ENCODE measurements at regions not wholly inside any gene's neighbourhood (a gene's known extent, or its start where the extent isn't known, plus 50 kb on each side); places are given as distances from the start of the nearest gene placed in this dataset.

DNA sequence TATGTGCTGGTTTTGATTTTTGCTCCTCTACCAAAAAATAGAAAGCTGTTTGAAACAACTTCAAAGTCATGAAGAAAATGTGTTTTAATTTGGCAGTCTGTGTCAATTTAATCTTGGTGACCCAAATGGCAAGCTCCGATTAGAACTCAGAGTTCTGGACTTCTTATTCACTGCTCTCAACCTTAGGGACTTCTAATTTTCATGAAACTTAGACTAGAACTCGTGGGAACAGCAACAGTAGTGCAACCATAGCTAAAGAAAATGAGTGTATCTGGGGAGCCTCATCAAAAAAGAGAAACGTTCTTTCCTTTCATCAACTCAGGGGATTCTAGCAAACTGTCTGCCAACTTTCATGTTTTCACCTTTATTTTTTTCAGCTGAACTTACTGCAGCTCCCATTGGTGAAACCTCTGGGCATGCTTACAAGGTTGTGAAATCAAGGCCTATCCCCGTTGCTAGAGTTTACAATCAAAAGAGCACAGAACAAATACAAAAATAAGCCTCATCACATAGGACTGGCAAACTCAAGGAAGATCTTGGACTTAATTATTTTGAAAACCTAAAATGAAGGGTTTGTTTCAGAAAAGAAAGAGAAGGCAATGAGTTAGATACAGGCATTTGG lies 114.0 kb upstream of the HSF2 start:
- no peak overlapping the region for H3K27ac Mint-ChIP-seq
- ATAC-seq (ENCODE audit: low read depth in 2 of 2): no peak
- Histone ChIP-seq H3K27ac (ENCODE audit: insufficient read depth, low read length, poor library complexity, severe bottlenecking) (no peak overlapping the region), H3K9me3 (ENCODE audit: control insufficient read depth in 2 of 2, low read length in 2 of 2) (no peaks in the 10 kb centered on the region), H3K4me3 (ENCODE audit: low read depth, low read length) (no peak overlapping the region), H3K4me1 (ENCODE audit: control insufficient read depth, insufficient read depth, low read length, poor library complexity, severe bottlenecking) (no peaks in the 10 kb centered on the region), H3K36me3 (ENCODE audit: control insufficient read depth, insufficient read depth, low read length) (no peaks in the 10 kb centered on the region), H3K27me3 (ENCODE audit: control insufficient read depth, insufficient read depth, low read length) (no peaks in the 10 kb centered on the region)
- H3K9me3 Mint-ChIP-seq: peaks cover 0 to 3% (median 0%) of the 10 kb centered on the region in 7 donors
- no peak for DNase-seq
- H3K36me3 Mint-ChIP-seq: no peaks in the 10 kb centered on the region
- H3K27me3 Mint-ChIP-seq: peaks cover 4% of the 10 kb centered on the region
- no peaks in the 10 kb centered on the region for H3K4me1 Mint-ChIP-seq
- H3K4me3 Mint-ChIP-seq: no peak overlapping the region

DNA sequence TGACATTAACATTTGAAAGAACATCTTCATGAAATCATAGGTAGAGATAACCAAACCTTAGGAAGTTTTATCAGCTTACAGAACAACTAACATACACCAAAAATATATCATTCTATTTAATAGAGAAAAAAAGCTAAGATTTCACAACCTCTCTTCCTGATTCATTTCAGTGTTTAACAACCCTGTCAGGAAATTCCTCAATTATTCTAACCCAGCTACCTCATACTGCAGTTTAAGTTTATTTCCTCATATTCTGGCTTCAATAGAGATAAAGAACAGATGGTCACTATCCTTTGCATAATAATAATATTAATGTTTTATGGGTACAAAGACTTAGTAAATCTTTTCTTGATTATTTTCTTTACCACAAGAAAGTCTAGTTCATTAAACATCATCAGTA lies 112.9 kb upstream of the HSF2 start:
- no peak overlapping the region for H3K27ac Mint-ChIP-seq
- DNase-seq (no peak), ATAC-seq (ENCODE audit: low read depth in 2 of 2) (no peak)
- Histone ChIP-seq H3K4me3 (ENCODE audit: low read depth, low read length) (no peak overlapping the region), H3K36me3 (ENCODE audit: control insufficient read depth, insufficient read depth, low read length) (no peaks in the 10 kb centered on the region), H3K9me3 (ENCODE audit: control insufficient read depth in 2 of 2, low read length in 2 of 2) (no peaks in the 10 kb centered on the region), H3K27ac (ENCODE audit: insufficient read depth, low read length, poor library complexity, severe bottlenecking) (no peak overlapping the region), H3K27me3 (ENCODE audit: control insufficient read depth, insufficient read depth, low read length) (no peaks in the 10 kb centered on the region), H3K4me1 (ENCODE audit: control insufficient read depth, insufficient read depth, low read length, poor library complexity, severe bottlenecking) (no peaks in the 10 kb centered on the region)
- peaks cover 0 to 3% (median 0%) of the 10 kb centered on the region in 7 donors for H3K9me3 Mint-ChIP-seq
- peaks cover 4% of the 10 kb centered on the region for H3K27me3 Mint-ChIP-seq
- H3K4me1 Mint-ChIP-seq: no peaks in the 10 kb centered on the region
- no peaks in the 10 kb centered on the region for H3K36me3 Mint-ChIP-seq
- H3K4me3 Mint-ChIP-seq: no peak overlapping the region

DNA sequence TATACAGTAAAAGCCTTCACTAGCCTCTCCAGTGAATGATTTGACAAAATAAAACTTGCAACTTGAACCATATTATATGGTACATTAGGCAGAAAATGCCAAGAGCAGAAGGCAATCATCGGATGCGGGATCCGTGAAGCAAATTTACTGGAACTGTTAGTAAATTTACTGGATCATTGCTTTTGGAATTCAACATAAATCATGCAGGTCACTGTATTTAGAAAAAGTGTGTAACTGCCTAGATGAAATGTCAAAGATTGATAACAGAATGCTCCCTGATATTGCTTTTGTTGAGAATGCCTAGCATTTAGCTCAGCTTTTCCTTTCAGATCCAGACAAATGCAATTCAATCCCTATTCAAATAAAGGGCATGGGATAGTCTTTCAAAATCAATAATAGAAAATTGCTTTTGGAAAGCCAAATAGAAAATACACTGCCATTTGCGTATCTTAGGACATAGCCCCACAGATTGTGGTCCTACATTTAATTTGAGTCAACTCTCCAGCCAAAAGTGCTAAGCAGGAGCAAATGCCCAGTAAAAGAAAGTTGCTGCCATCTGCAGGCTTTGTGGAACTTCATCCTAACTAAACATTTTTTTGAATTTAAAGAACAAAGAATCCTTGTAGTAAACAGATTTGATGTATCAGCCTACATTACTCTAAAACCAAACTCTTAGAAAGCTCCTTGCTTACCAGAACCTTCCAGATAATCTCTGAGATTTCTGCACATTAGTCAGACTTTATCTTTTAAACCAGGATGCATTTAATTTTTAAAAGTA lies 109.5 kb upstream of the HSF2 start:
- H3K4me3 Mint-ChIP-seq: no peak overlapping the region
- no peak for ATAC-seq (ENCODE audit: low read depth in 2 of 2)

DNA sequence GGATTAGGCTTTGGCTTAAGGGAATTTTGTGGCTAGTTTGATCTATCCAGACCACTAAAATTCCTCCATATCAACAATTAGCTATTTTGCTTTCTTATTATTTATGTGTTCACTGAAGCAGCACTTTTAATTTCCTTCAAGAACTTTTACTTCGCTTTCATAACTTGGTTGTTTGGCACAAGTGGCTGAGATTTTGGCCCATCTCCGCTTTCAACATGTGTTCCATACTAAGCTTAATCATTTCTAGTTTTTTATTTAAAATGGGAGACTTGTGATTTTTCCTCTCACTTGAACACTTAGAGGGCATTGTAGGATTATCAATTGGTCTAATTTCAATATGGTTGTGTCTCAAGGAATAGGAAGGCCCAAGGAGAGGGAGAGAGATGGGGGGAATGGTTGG lies 102.4 kb upstream of the HSF2 start:
- no peak for DNase-seq
- Mint-ChIP-seq H3K36me3 (no peaks in the 10 kb centered on the region), H3K4me1 (no peaks in the 10 kb centered on the region), H3K27me3 (no peaks in the 10 kb centered on the region), H3K4me3 (no peak overlapping the region), H3K27ac (no peak overlapping the region), H3K9me3 (peaks cover 0 to 1% (median 0%) of the 10 kb centered on the region in 7 donors)
- H3K27ac ChIP-seq (ENCODE audit: insufficient read depth, low read length, poor library complexity, severe bottlenecking): no peak overlapping the region
- H3K27me3 ChIP-seq (ENCODE audit: control insufficient read depth, insufficient read depth, low read length): no peaks in the 10 kb centered on the region
- ATAC-seq (ENCODE audit: low read depth in 2 of 2): no peak
- no peaks in the 10 kb centered on the region for H3K9me3 ChIP-seq (ENCODE audit: control insufficient read depth in 2 of 2, low read length in 2 of 2)
- no peaks in the 10 kb centered on the region for H3K4me1 ChIP-seq (ENCODE audit: control insufficient read depth, insufficient read depth, low read length, poor library complexity, severe bottlenecking)
- H3K36me3 ChIP-seq (ENCODE audit: control insufficient read depth, insufficient read depth, low read length): no peaks in the 10 kb centered on the region
- no peak overlapping the region for H3K4me3 ChIP-seq (ENCODE audit: low read depth, low read length)

More for the DNA sequence above, 109.5 kb upstream of the HSF2 start:
- Mint-ChIP-seq H3K27ac (no peak overlapping the region), H3K4me1 (no peaks in the 10 kb centered on the region), H3K36me3 (no peaks in the 10 kb centered on the region), H3K27me3 (peaks cover 4% of the 10 kb centered on the region), H3K9me3 (peaks cover 0 to 1% (median 0%) of the 10 kb centered on the region in 7 donors)
- no peak for DNase-seq
- Histone ChIP-seq H3K27me3 (ENCODE audit: control insufficient read depth, insufficient read depth, low read length) (no peaks in the 10 kb centered on the region), H3K4me1 (ENCODE audit: control insufficient read depth, insufficient read depth, low read length, poor library complexity, severe bottlenecking) (no peaks in the 10 kb centered on the region), H3K27ac (ENCODE audit: insufficient read depth, low read length, poor library complexity, severe bottlenecking) (no peak overlapping the region), H3K4me3 (ENCODE audit: low read depth, low read length) (no peak overlapping the region), H3K9me3 (ENCODE audit: control insufficient read depth in 2 of 2, low read length in 2 of 2) (no peaks in the 10 kb centered on the region), H3K36me3 (ENCODE audit: control insufficient read depth, insufficient read depth, low read length) (no peaks in the 10 kb centered on the region)

DNA sequence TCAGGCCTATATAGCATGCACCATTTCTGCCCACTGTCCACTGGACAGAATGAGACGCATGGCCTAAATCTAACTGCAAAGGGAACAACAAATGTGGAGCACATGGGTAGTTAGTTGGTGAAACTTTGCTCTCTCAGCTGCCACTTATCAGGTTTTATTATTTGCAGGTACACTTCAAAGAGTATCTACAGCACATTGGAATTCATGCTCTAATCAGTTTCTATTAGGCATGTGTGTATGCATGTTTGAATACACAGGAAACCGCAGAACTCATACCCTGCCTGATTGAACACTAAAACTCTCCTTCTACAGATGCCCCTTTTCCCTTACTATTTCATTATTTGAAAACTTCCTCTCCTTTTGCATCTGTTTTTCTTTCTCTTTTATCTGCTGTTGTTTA lies 97.4 kb upstream of the HSF2 start:
- no peak overlapping the region for H3K27ac Mint-ChIP-seq
- H3K4me3 ChIP-seq (ENCODE audit: low read depth, low read length): no peak overlapping the region
- no peaks in the 10 kb centered on the region for H3K9me3 ChIP-seq (ENCODE audit: control insufficient read depth in 2 of 2, low read length in 2 of 2)
- H3K4me1 ChIP-seq (ENCODE audit: control insufficient read depth, insufficient read depth, low read length, poor library complexity, severe bottlenecking): no peaks in the 10 kb centered on the region
- no peaks in the 10 kb centered on the region for H3K36me3 ChIP-seq (ENCODE audit: control insufficient read depth, insufficient read depth, low read length)
- no peaks in the 10 kb centered on the region for H3K36me3 Mint-ChIP-seq
- no peak for DNase-seq
- H3K27ac ChIP-seq (ENCODE audit: insufficient read depth, low read length, poor library complexity, severe bottlenecking): no peak overlapping the region
- no peak overlapping the region for H3K4me3 Mint-ChIP-seq
- H3K4me1 Mint-ChIP-seq: no peaks in the 10 kb centered on the region
- ATAC-seq (ENCODE audit: low read depth in 2 of 2): no peak
- no peaks in the 10 kb centered on the region for H3K27me3 ChIP-seq (ENCODE audit: control insufficient read depth, insufficient read depth, low read length)
- peaks cover 0 to 15% (median 3%) of the 10 kb centered on the region in 7 donors for H3K9me3 Mint-ChIP-seq
- H3K27me3 Mint-ChIP-seq: no peaks in the 10 kb centered on the region

DNA sequence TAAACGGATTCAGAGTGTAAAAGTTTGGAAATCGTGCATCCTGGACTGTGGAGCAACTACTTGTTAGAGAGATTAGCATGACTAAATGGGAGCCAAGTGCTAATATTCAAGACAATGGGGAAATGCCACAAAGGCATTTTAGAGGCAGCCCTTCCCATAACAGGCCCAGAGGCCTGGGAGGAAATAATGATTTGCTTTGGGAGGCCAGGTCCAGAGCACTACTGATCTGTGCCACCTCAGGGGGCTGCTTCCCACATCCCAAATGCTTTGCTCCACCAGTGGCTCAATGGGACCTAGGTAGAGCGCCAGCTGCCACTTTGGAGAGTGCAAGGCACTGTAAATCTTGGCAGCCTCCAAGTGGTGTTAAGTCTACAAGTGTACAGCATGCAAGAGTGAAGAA lies 91.9 kb upstream of the HSF2 start:
- ATAC-seq (ENCODE audit: low read depth in 2 of 2): no peak
- no peaks in the 10 kb centered on the region for H3K27me3 Mint-ChIP-seq
- H3K4me1 Mint-ChIP-seq: no peaks in the 10 kb centered on the region

DNA sequence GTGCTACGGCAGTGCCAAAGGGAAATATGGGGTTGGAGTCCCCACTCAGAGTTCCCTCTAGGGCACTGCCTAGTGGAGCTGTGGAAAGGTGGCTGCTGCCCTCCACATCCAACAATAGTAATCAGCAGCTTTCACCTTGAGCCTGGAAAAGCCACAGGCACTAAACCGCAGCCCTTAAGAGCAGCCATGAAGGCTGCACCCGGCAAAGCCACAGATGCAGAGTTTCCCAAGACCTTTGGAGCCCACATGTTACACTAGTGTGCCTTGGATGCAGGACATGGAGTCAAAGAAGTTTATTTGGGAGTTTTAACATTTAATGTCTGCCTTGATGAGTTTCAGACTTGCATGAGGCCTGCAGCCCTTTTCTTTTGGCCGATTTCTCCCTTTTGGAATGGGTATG lies 91.4 kb upstream of the HSF2 start:
- no peaks in the 10 kb centered on the region for H3K9me3 ChIP-seq (ENCODE audit: control insufficient read depth in 2 of 2, low read length in 2 of 2)
- H3K4me1 ChIP-seq (ENCODE audit: control insufficient read depth, insufficient read depth, low read length, poor library complexity, severe bottlenecking): no peaks in the 10 kb centered on the region
- Mint-ChIP-seq H3K27ac (no peak overlapping the region), H3K9me3 (peaks cover 0 to 18% (median 6%) of the 10 kb centered on the region in 7 donors), H3K27me3 (no peaks in the 10 kb centered on the region), H3K4me1 (no peaks in the 10 kb centered on the region), H3K4me3 (no peak overlapping the region), H3K36me3 (no peaks in the 10 kb centered on the region)
- DNase-seq (no peak), ATAC-seq (ENCODE audit: low read depth in 2 of 2) (no peak)
- no peak overlapping the region for H3K4me3 ChIP-seq (ENCODE audit: low read depth, low read length)
- H3K27me3 ChIP-seq (ENCODE audit: control insufficient read depth, insufficient read depth, low read length): no peaks in the 10 kb centered on the region
- no peak overlapping the region for H3K27ac ChIP-seq (ENCODE audit: insufficient read depth, low read length, poor library complexity, severe bottlenecking)
- no peaks in the 10 kb centered on the region for H3K36me3 ChIP-seq (ENCODE audit: control insufficient read depth, insufficient read depth, low read length)

More for the DNA sequence above, 91.9 kb upstream of the HSF2 start:
- Histone ChIP-seq H3K9me3 (ENCODE audit: control insufficient read depth in 2 of 2, low read length in 2 of 2) (no peaks in the 10 kb centered on the region), H3K36me3 (ENCODE audit: control insufficient read depth, insufficient read depth, low read length) (no peaks in the 10 kb centered on the region), H3K4me1 (ENCODE audit: control insufficient read depth, insufficient read depth, low read length, poor library complexity, severe bottlenecking) (no peaks in the 10 kb centered on the region), H3K27me3 (ENCODE audit: control insufficient read depth, insufficient read depth, low read length) (no peaks in the 10 kb centered on the region), H3K4me3 (ENCODE audit: low read depth, low read length) (no peak overlapping the region), H3K27ac (ENCODE audit: insufficient read depth, low read length, poor library complexity, severe bottlenecking) (no peak overlapping the region)
- Mint-ChIP-seq H3K4me3 (no peak overlapping the region), H3K36me3 (no peaks in the 10 kb centered on the region), H3K9me3 (peaks cover 0 to 18% (median 7%) of the 10 kb centered on the region in 7 donors), H3K27ac (no peak overlapping the region)
- DNase-seq: no peak

DNA sequence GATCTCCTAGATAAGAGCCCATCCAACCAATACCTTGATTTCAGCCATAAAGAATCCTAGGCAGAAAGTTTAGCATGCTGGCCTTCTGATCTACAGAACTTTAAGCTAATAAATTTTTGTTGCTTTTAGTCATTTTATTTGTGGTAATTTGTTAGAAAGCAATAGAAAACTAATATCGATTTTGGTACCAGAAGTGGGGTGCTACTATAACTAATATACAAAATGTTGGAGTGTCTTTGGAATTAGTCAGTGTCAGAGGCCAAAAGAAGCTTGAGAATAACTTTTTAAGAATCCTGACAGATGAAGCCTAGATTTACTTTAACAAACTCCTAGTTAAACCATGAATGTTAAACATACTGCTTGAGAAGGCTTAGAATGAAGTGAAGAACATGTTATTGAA lies 83.6 kb upstream of the HSF2 start:
- H3K4me1 Mint-ChIP-seq: peaks cover 0 to 5% (median 0%) of the 10 kb centered on the region in 4 donors
- DNase-seq (no peak), ATAC-seq (ENCODE audit: low read depth in 2 of 2) (no peak)
- peaks cover 0 to 13% (median 3%) of the 10 kb centered on the region in 7 donors for H3K9me3 Mint-ChIP-seq
- H3K36me3 ChIP-seq (ENCODE audit: control insufficient read depth, insufficient read depth, low read length): no peaks in the 10 kb centered on the region
- H3K27me3 ChIP-seq (ENCODE audit: control insufficient read depth, insufficient read depth, low read length): peaks cover 1% of the 10 kb centered on the region
- H3K27ac Mint-ChIP-seq: no peak overlapping the region
- no peaks in the 10 kb centered on the region for H3K36me3 Mint-ChIP-seq
- H3K9me3 ChIP-seq (ENCODE audit: control insufficient read depth in 2 of 2, low read length in 2 of 2): no peaks in the 10 kb centered on the region
- no peak overlapping the region for H3K27ac ChIP-seq (ENCODE audit: insufficient read depth, low read length, poor library complexity, severe bottlenecking)
- H3K27me3 Mint-ChIP-seq: peaks cover 4% of the 10 kb centered on the region
- H3K4me3 ChIP-seq (ENCODE audit: low read depth, low read length): no peak overlapping the region
- H3K4me1 ChIP-seq (ENCODE audit: control insufficient read depth, insufficient read depth, low read length, poor library complexity, severe bottlenecking): no peaks in the 10 kb centered on the region
- no peak overlapping the region for H3K4me3 Mint-ChIP-seq

Measured in CD4-positive, CD25-positive, alpha-beta regulatory T cell (primary cell).